Peyer's patch (tissue), 4 donors: ENCODE measurements at regions not wholly inside any gene's neighbourhood (a gene's known extent, or its start where the extent isn't known, plus 50 kb on each side); places are given as distances from the start of the nearest gene placed in this dataset.

Experiments
- POLR2A ChIP-seq, 2 donors: fragments of 450-650 bp; IDR thresholded peaks; one replicate each; pipeline ENCODE4 v1.5.1; 2017; ENCODE audit warnings: antibody characterized with exemption in 2 of 2, mild to moderate bottlenecking in 2 of 2, moderate library complexity in 2 of 2
- TF ChIP-seq, protein P1 (sequence below), 6 experiments: fragments of 450-650 bp in 4 of 6; fragments of 200-600 bp in 2 of 6; sonication (generic) in 1 of 6; IDR thresholded peaks; one replicate each; pipeline ENCODE4 v1.5.1; 2017 to 2019; ENCODE audit warnings: antibody characterized with exemption in 6 of 6, mild to moderate bottlenecking in 3 of 6, moderate library complexity in 1 of 6

DNA sequence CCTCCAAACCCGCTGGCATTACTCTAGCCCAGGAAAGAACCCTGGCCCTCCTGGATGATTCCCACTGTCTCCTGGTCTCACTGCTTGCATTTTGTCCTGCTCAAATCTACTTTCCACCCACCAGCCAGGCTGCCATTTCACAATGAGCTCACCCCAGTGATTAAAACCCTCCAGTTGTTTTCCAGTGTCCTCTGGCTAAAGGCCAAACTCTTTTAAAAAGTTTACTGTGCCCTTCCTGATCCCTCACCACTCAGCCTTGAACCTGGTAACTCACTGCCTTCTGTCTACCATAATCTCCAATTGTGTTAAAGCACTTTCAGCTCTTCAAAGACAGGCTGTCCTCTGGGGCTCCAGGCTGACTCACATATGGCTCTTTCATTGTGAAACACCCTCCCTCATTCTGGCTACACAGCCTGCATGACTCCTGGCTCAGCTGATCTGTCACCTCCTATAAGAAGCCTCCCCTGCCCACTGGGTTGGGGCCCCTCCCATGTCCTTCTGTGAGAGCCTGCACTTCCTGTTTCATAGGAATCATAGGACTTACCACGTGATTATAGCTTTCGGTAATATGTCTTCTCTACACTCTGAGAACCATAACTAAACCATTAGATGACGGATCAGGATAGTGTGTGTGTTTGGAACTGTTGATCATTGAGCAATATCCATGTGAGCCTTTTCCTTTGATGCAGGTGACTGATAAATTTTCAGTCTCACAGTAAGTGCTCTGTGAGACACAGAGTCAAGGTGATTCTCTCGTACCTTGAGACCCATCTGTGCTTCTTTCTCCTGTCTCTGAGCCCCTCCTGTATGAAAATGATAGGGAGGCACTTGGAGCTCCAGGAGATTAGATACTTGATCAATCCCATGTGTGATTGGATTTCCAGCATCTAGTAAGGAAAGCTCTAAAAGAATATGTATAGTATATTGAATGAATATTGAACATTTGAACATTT, 590.8 kb upstream of the ID2 start:
- TF ChIP-seq, protein P1, sequence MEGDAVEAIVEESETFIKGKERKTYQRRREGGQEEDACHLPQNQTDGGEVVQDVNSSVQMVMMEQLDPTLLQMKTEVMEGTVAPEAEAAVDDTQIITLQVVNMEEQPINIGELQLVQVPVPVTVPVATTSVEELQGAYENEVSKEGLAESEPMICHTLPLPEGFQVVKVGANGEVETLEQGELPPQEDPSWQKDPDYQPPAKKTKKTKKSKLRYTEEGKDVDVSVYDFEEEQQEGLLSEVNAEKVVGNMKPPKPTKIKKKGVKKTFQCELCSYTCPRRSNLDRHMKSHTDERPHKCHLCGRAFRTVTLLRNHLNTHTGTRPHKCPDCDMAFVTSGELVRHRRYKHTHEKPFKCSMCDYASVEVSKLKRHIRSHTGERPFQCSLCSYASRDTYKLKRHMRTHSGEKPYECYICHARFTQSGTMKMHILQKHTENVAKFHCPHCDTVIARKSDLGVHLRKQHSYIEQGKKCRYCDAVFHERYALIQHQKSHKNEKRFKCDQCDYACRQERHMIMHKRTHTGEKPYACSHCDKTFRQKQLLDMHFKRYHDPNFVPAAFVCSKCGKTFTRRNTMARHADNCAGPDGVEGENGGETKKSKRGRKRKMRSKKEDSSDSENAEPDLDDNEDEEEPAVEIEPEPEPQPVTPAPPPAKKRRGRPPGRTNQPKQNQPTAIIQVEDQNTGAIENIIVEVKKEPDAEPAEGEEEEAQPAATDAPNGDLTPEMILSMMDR (IDR thresholded peaks at IDR 0.05), result no peak
- TF ChIP-seq POLR2A (IDR thresholded peaks at IDR 0.05), result no peak
